ENCODE measurements at regions not wholly inside any gene's neighbourhood (a gene's known extent, or its start where the extent isn't known, plus 50 kb on each side); places are given as distances from the start of the nearest gene placed in this dataset.

- Histone ChIP-seq H3K9ac (ENCODE audit: low read length) (no peak overlapping the region), H2AFZ (ENCODE audit: low read depth, low read length, severe bottlenecking) (no peak overlapping the region), H3K27ac (ENCODE audit: low read depth, low read length) (no peak overlapping the region), H3K9me3 (ENCODE audit: insufficient read depth, low read length) (no peaks in the 10 kb centered on the region), H3K36me3 (ENCODE audit: low read length) (no peaks in the 10 kb centered on the region), H3K9me2 (replicated peaks; ENCODE audit: insufficient read depth, low read length) (no peaks in the 10 kb centered on the region), H3K4me2 (ENCODE audit: low read depth, low read length, poor library complexity, severe bottlenecking) (no peak overlapping the region), H3F3A (ENCODE audit: insufficient read depth) (no peaks in the 10 kb centered on the region), H3K79me2 (ENCODE audit: insufficient read depth, low read length) (no peaks in the 10 kb centered on the region), H3K27me3 (ENCODE audit: low read length) (no peaks in the 10 kb centered on the region), H4K20me1 (ENCODE audit: low read depth, low read length) (no peaks in the 10 kb centered on the region), H3K4me3 (ENCODE audit: insufficient read depth, low read length, poor library complexity, severe bottlenecking) (no peak overlapping the region)
- TF ChIP-seq CTCF (IDR thresholded peaks at IDR 0.05; ENCODE audit: insufficient read depth, low read length, poor library complexity, severe bottlenecking) (no peak), EZH2phosphoT487 (conservative IDR thresholded peaks at IDR 0.05; ENCODE audit: low read length) (no peak)
Observed at GRCh38 chr21:38597421-38597820, 99.1 kb upstream of the ERG start.

GRCh38 chr21:38598413-38598812, 100.1 kb upstream of the ERG start:
- H3F3A ChIP-seq (ENCODE audit: insufficient read depth): no peaks in the 10 kb centered on the region
- TF ChIP-seq EZH2phosphoT487 (conservative IDR thresholded peaks at IDR 0.05; ENCODE audit: low read length) (no peak), CTCF (IDR thresholded peaks at IDR 0.05; ENCODE audit: insufficient read depth, low read length, poor library complexity, severe bottlenecking) (no peak)
- H3K79me2 ChIP-seq (ENCODE audit: insufficient read depth, low read length): no peaks in the 10 kb centered on the region
- H2AFZ ChIP-seq (ENCODE audit: low read depth, low read length, severe bottlenecking): no peak overlapping the region
- no peaks in the 10 kb centered on the region for H4K20me1 ChIP-seq (ENCODE audit: low read depth, low read length)
- no peak overlapping the region for H3K27ac ChIP-seq (ENCODE audit: low read depth, low read length)
- no peaks in the 10 kb centered on the region for H3K27me3 ChIP-seq (ENCODE audit: low read length)
- H3K4me3 ChIP-seq (ENCODE audit: insufficient read depth, low read length, poor library complexity, severe bottlenecking): no peak overlapping the region
- H3K9me3 ChIP-seq (ENCODE audit: insufficient read depth, low read length): no peaks in the 10 kb centered on the region
- no peak overlapping the region for H3K9ac ChIP-seq (ENCODE audit: low read length)
- no peak overlapping the region for H3K4me2 ChIP-seq (ENCODE audit: low read depth, low read length, poor library complexity, severe bottlenecking)
- no peaks in the 10 kb centered on the region for H3K9me2 ChIP-seq (replicated peaks; ENCODE audit: insufficient read depth, low read length)
- H3K36me3 ChIP-seq (ENCODE audit: low read length): no peaks in the 10 kb centered on the region

- no peak overlapping the region for H2AFZ ChIP-seq (ENCODE audit: low read depth, low read length, severe bottlenecking)
- H3K9me2 ChIP-seq (replicated peaks; ENCODE audit: insufficient read depth, low read length): no peaks in the 10 kb centered on the region
- H3F3A ChIP-seq (ENCODE audit: insufficient read depth): no peaks in the 10 kb centered on the region
- no peaks in the 10 kb centered on the region for H3K27me3 ChIP-seq (ENCODE audit: low read length)
- H3K27ac ChIP-seq (ENCODE audit: low read depth, low read length): no peak overlapping the region
- H3K9ac ChIP-seq (ENCODE audit: low read length): no peak overlapping the region
- H3K4me3 ChIP-seq (ENCODE audit: insufficient read depth, low read length, poor library complexity, severe bottlenecking): no peak overlapping the region
- H3K4me2 ChIP-seq (ENCODE audit: low read depth, low read length, poor library complexity, severe bottlenecking): no peak overlapping the region
- no peaks in the 10 kb centered on the region for H3K36me3 ChIP-seq (ENCODE audit: low read length)
- no peaks in the 10 kb centered on the region for H3K79me2 ChIP-seq (ENCODE audit: insufficient read depth, low read length)
- no peaks in the 10 kb centered on the region for H4K20me1 ChIP-seq (ENCODE audit: low read depth, low read length)
- TF ChIP-seq EZH2phosphoT487 (conservative IDR thresholded peaks at IDR 0.05; ENCODE audit: low read length): no peak
- TF ChIP-seq CTCF (IDR thresholded peaks at IDR 0.05; ENCODE audit: insufficient read depth, low read length, poor library complexity, severe bottlenecking): no peak
- H3K9me3 ChIP-seq (ENCODE audit: insufficient read depth, low read length): no peaks in the 10 kb centered on the region
Observed at GRCh38 chr21:38599381-38599975, 101.2 kb upstream of the ERG start.

Data from SU-DHL-6 (cell line).